Uterus (tissue), 2 donors: ENCODE measurements at regions not wholly inside any gene's neighbourhood (a gene's known extent, or its start where the extent isn't known, plus 50 kb on each side); places are given as distances from the start of the nearest gene placed in this dataset.

ENCODE experiments used
- POLR2A ChIP-seq, 2 donors: fragments of 450-650 bp; IDR thresholded peaks; one replicate each; pipeline ENCODE4 v1.6.1; 2016; ENCODE audit warnings: antibody characterized with exemption in 2 of 2, mild to moderate bottlenecking in 1 of 2, moderate library complexity in 1 of 2
- TF ChIP-seq, protein P1 (sequence below), 4 experiments: fragments of 200-600 bp in 2 of 4; fragments of 450-650 bp in 2 of 4; sonication (generic) in 2 of 4; IDR thresholded peaks; one replicate each; pipeline ENCODE4 v1.5.1; 2016 to 2019; ENCODE audit warnings: antibody characterized with exemption in 4 of 4, mild to moderate bottlenecking in 2 of 4, moderate library complexity in 1 of 4

- TF ChIP-seq, protein P1, sequence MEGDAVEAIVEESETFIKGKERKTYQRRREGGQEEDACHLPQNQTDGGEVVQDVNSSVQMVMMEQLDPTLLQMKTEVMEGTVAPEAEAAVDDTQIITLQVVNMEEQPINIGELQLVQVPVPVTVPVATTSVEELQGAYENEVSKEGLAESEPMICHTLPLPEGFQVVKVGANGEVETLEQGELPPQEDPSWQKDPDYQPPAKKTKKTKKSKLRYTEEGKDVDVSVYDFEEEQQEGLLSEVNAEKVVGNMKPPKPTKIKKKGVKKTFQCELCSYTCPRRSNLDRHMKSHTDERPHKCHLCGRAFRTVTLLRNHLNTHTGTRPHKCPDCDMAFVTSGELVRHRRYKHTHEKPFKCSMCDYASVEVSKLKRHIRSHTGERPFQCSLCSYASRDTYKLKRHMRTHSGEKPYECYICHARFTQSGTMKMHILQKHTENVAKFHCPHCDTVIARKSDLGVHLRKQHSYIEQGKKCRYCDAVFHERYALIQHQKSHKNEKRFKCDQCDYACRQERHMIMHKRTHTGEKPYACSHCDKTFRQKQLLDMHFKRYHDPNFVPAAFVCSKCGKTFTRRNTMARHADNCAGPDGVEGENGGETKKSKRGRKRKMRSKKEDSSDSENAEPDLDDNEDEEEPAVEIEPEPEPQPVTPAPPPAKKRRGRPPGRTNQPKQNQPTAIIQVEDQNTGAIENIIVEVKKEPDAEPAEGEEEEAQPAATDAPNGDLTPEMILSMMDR (IDR thresholded peaks at IDR 0.05), result no peak
- TF ChIP-seq POLR2A (IDR thresholded peaks at IDR 0.05), result no peak
These were observed 90.3 kb upstream of the TFPI start for GRCh38 chr2:187644486-187644885.
